ENCODE measurements at regions not wholly inside any gene's neighbourhood (a gene's known extent, or its start where the extent isn't known, plus 50 kb on each side); places are given as distances from the start of the nearest gene placed in this dataset.
"Not testable (repeated sequence)": the region's sequence is repeated elsewhere in the genome, so short reads cannot be mapped to it uniquely, and the experiment has no call there.

DNA sequence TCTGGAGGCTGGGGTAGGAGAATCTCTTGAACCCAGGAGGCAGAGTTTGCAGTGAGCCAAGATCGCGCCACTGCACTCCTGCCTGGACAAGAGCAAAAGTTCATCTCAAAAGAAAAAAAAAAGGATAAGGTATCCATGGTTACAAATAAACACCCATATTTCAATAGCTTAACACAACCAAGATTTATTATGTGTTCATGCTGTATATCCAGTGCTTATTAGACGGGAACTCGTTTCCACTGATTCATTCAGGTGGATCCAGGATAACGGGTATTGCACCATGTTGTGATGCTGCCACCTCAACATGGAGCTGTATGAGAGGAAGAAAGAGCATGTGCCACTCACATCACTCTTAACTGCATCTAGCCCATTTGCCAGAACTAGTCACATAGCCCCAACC lies 69.1 kb upstream of the HIVEP1 start:
- peaks cover 0 to 4% of the 10 kb centered on the region in 2 donors for H3K4me1 ChIP-seq (ENCODE audit: control insufficient read depth in 1 of 2, low read depth in 2 of 2)
- TF ChIP-seq, protein P1, sequence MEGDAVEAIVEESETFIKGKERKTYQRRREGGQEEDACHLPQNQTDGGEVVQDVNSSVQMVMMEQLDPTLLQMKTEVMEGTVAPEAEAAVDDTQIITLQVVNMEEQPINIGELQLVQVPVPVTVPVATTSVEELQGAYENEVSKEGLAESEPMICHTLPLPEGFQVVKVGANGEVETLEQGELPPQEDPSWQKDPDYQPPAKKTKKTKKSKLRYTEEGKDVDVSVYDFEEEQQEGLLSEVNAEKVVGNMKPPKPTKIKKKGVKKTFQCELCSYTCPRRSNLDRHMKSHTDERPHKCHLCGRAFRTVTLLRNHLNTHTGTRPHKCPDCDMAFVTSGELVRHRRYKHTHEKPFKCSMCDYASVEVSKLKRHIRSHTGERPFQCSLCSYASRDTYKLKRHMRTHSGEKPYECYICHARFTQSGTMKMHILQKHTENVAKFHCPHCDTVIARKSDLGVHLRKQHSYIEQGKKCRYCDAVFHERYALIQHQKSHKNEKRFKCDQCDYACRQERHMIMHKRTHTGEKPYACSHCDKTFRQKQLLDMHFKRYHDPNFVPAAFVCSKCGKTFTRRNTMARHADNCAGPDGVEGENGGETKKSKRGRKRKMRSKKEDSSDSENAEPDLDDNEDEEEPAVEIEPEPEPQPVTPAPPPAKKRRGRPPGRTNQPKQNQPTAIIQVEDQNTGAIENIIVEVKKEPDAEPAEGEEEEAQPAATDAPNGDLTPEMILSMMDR (IDR thresholded peaks at IDR 0.05) = no peak
- H3K27me3 ChIP-seq (replicated peaks; ENCODE audit: insufficient read depth) = no peaks in the 10 kb centered on the region
- H3K36me3 ChIP-seq = no peaks in the 10 kb centered on the region
- DNase-seq (ENCODE audit: low spot score) (no peak), ATAC-seq (ENCODE audit: insufficient number of reproducible peaks, low FRiP score, low read depth) (no peak)
- no peak overlapping the region for H3K27ac ChIP-seq
- no peak overlapping the region for H3K4me3 ChIP-seq
- no peaks in the 10 kb centered on the region for H3K9me3 ChIP-seq

DNA sequence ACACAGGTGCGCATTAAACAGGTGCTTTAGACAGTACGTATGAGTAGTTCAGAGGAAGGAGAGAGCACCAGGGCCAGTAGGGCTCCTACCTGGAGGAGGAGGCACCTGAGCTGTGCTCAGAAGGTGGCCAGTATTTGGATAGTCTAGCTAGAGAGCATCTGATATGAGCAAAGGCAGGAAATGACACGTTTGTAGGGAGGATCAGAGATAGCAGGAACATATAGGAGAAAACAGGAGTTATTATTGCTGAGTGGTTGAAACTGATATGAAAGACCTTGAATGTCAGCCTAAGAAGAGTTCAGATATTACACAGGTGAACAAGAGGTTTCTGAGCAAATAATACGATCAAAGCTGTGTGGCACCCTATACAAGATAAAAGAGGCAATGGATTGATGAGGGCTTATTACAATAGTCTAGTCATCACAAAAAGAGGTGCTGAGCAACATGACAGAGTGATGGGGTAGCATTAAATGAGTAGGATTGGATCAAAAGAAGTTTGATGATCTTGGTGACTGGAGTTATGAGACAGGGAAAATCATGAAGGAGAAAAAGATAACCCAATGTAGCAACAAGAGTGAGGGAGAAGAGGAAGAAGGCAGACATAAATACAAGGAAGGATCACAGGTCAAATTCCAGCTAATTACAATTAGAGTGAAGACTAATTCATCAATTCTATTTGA lies 69.8 kb upstream of the HIVEP1 start:
- TF ChIP-seq, protein P1 (IDR thresholded peaks at IDR 0.05) = no peak
- Histone ChIP-seq H3K27me3 (replicated peaks; ENCODE audit: insufficient read depth) (no peaks in the 10 kb centered on the region), H3K27ac (no peak overlapping the region), H3K9me3 (no peaks in the 10 kb centered on the region), H3K36me3 (no peaks in the 10 kb centered on the region), H3K4me3 (no peak overlapping the region), H3K4me1 (ENCODE audit: control insufficient read depth in 1 of 2, low read depth in 2 of 2) (peaks cover 0 to 4% of the 10 kb centered on the region in 2 donors)
- no peak for ATAC-seq (ENCODE audit: insufficient number of reproducible peaks, low FRiP score, low read depth)
- DNase-seq (ENCODE audit: low spot score) = no peak

DNA sequence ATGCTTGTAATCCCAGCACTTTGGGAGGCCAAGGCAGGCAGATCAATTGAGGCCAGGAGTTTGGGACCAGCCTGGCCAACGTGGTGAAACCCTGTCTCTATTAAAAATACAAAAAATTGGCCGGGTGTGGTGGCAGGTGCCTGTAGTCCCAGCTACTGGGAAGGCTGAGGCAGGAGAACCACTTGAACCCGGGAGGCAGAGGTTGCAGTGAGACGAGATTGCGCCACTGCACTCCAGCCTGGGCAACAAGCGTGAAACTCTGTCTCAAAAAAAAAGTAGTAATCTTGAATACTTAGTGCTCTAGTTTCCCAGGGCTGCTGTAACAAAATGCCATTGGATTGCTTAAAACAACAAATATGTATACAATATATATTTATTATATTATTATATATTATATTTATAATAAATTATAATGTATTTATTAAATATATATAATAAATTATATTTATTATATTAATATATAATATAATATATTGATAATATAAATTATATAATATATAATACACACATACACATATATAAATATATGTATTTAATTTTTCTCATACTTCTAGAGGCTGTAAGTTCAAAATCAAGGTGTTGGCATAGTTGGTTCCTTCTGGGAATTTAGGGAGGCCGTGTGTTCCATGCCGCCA lies 71.5 kb upstream of the HIVEP1 start:
- H3K4me3 ChIP-seq; H3K27ac ChIP-seq; ATAC-seq (ENCODE audit: insufficient number of reproducible peaks, low FRiP score, low read depth); H3K9me3 ChIP-seq; H3K36me3 ChIP-seq; H3K4me1 ChIP-seq (ENCODE audit: control insufficient read depth in 1 of 2, low read depth in 2 of 2); DNase-seq (ENCODE audit: low spot score); H3K27me3 ChIP-seq (replicated peaks; ENCODE audit: insufficient read depth): not testable (repeated sequence)

DNA sequence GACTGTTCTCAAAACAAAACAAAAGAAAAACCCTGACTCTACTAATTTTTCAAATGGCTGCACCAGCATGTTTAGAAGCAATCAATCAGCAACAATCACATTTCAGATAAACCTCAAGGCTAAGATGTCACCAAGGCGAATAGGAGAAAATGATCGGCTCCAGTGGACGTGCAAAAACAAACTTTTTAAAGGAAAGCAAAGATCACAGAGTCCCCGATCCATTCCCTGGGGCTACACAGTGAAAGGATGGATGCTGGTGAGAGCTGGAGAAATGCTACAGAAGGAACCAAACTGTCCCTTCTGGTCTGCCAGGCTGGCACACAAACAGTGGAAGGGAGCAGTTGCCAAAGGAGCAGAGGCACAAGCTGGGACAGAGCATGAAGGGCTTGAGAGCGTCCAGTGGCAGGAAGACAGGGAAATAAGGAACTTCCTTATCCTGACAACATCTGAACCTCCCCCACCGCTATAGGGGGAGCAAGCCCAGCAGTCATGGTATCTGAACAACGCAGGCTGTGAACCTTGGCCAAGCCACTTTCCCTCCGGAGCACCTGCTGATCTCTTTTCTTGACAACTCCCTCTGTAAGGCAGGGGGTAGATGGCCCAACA lies 73.7 kb upstream of the HIVEP1 start:
- H3K9me3 ChIP-seq = no peaks in the 10 kb centered on the region
- H3K36me3 ChIP-seq = no peaks in the 10 kb centered on the region
- peak overlapping the region; percentile 13 for H3K4me3 ChIP-seq
- DNase-seq (ENCODE audit: low spot score) (no peak), ATAC-seq (ENCODE audit: insufficient number of reproducible peaks, low FRiP score, low read depth) (no peak)
- no peak overlapping the region for H3K27ac ChIP-seq
- peaks cover 0 to 4% of the 10 kb centered on the region in 2 donors for H3K4me1 ChIP-seq (ENCODE audit: control insufficient read depth in 1 of 2, low read depth in 2 of 2)
- TF ChIP-seq, protein P1 (IDR thresholded peaks at IDR 0.05) = no peak
- H3K27me3 ChIP-seq (replicated peaks; ENCODE audit: insufficient read depth) = no peaks in the 10 kb centered on the region

DNA sequence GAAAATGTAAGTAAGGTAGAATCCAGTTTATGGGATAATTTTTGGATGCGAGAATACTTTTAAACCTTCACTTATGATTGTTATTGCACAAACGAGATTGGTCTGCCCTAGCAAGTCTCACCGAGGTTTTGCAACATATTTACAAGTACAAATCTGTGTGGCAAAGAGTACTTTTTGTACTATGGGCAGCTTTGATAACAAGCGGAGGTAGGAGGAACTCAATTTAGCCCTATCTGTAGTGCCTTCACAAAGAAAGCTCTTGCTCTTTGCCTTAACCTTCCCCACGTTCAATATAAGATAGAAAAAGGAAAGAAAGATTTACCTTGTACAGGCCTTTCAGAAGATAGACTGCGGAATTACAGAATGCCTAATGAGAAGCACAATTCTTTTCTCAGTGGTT lies 77.5 kb upstream of the HIVEP1 start:
- TF ChIP-seq, protein P1 (IDR thresholded peaks at IDR 0.05) = no peak
- H3K27me3 ChIP-seq (replicated peaks; ENCODE audit: insufficient read depth) = no peaks in the 10 kb centered on the region
- H3K4me1 ChIP-seq (ENCODE audit: control insufficient read depth in 1 of 2, low read depth in 2 of 2) = peaks cover 0 to 4% of the 10 kb centered on the region in 2 donors
- H3K36me3 ChIP-seq = no peaks in the 10 kb centered on the region
- no peak for ATAC-seq (ENCODE audit: insufficient number of reproducible peaks, low FRiP score, low read depth)
- no peaks in the 10 kb centered on the region for H3K9me3 ChIP-seq
- no peak overlapping the region for H3K27ac ChIP-seq
- no peak overlapping the region for H3K4me3 ChIP-seq
- no peak for DNase-seq (ENCODE audit: low spot score)

DNA sequence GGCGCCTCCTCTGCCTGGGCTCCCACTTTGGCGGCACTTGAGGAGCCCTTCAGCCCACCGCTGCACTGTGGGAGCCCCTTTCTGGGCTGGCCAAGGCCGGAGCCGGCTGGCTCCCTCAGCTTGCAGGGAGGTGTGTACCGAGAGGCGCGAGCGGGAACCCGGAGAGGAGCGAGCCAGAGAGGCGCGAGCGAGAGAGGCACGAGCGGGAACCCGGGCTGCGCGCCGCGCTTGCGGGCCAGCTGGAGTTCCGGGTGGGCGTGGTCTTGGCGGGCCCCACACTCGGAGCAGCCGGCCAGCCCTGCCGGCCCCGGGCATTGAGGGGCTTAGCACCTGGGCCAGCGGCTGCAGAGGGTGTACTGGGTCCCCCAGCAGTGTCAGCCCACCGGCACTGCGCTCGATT lies 79.2 kb upstream of the HIVEP1 start:
- not testable (repeated sequence) for H3K9me3 ChIP-seq; ATAC-seq (ENCODE audit: insufficient number of reproducible peaks, low FRiP score, low read depth); H3K4me1 ChIP-seq (ENCODE audit: control insufficient read depth in 1 of 2, low read depth in 2 of 2); DNase-seq (ENCODE audit: low spot score); H3K27me3 ChIP-seq (replicated peaks; ENCODE audit: insufficient read depth); H3K4me3 ChIP-seq; H3K27ac ChIP-seq; H3K36me3 ChIP-seq
